GM12878 (cell line): ENCODE measurements at regions not wholly inside any gene's neighbourhood (a gene's known extent, or its start where the extent isn't known, plus 50 kb on each side); places are given as distances from the start of the nearest gene placed in this dataset.

Source experiments
- ATAC-seq: fragments of 200-7000 bp; cut with Tn5 transposase; 3 replicates; pipeline ENCODE4 v1.9.1; 2020; ENCODE audit warnings: mild to moderate bottlenecking, moderate library complexity
- BruUV-seq: library from RNA; stranded (reverse); fragments of 400-500 nt; replicated peaks from 2 replicates; lab custom pipeline; 2021; lab: Mats Ljungman, UMichigan
- CTCF ChIA-PET: fragments of 300-600 bp; sonication (Branson Sonifier 250); formaldehyde crosslinking; extraction: SDS; loops from one replicate; lab custom pipeline; 2021; ENCODE audit warnings: inconsistent platforms; lab: Yijun Ruan, JAX
- POLR2A ChIA-PET: fragments of 350-600 bp; formaldehyde crosslinking; extraction: SDS; loops from one replicate; lab custom pipeline; 2021; ENCODE audit warnings: inconsistent platforms; lab: Charles Lee
- RAD21 ChIA-PET: fragments of 300-600 bp; sonication (Branson Sonifier 250); formaldehyde crosslinking; loops from one replicate; lab custom pipeline; 2023; ENCODE audit warnings: antibody characterized with exemption; ENCODE audit not compliant: unreplicated experiment; lab: Charles Lee
- SMC1A ChIA-PET: fragments of 300-600 bp; sonication (Branson Sonifier 250); formaldehyde crosslinking; loops from one replicate; lab custom pipeline; 2023; ENCODE audit not compliant: unreplicated experiment, uncharacterized antibody; lab: Charles Lee
- DNase-seq: peaks from one replicate; pipeline ENCODE4 v3.0.0-alpha.2; 2011; ENCODE audit warnings: low read depth, low spot score
- FAIRE-seq: peaks from 3 replicates; lab custom pipeline; 2011; peaks lifted over from hg19 to GRCh38; lab: Jason Lieb, UNC
- H2AFZ ChIP-seq: 2 replicates; pipeline ENCODE4 v1.6.0; 2011; ENCODE audit warnings: low read depth, low read length, control low read depth; ENCODE audit not compliant: control insufficient read depth
- H3K27ac ChIP-seq: 2 replicates; pipeline ENCODE4 v1.5.1; 2011; ENCODE audit warnings: control low read depth; ENCODE audit not compliant: control insufficient read depth, insufficient read depth
- H3K27me3 ChIP-seq, 2 experiments: replicated peaks in 1 of 2; 2 replicates each; pipeline versions ENCODE4 v1.6.0 to v1.6.1; 2011; ENCODE audit warnings: low read length in 1 of 2; ENCODE audit not compliant: control insufficient read depth in 2 of 2, insufficient read depth in 2 of 2
- H3K36me3 ChIP-seq, 2 experiments: 2 replicates each; pipeline ENCODE4 v1.5.1; 2011; ENCODE audit warnings: low read length in 1 of 2; ENCODE audit not compliant: control insufficient read depth in 2 of 2, insufficient read depth in 2 of 2
- H3K4me1 ChIP-seq: 2 replicates; pipeline ENCODE4 v1.6.1; 2011; ENCODE audit warnings: mild to moderate bottlenecking, low read length, moderate library complexity, mixed read lengths; ENCODE audit not compliant: control insufficient read depth, insufficient read depth
- H3K4me2 ChIP-seq: 2 replicates; pipeline ENCODE4 v1.6.0; 2011; ENCODE audit warnings: control low read depth; ENCODE audit not compliant: control insufficient read depth, insufficient read depth
- H3K4me3 ChIP-seq: fragments of 200-600 bp; sonication (generic); 2 replicates; pipeline ENCODE4 v1.5.1; 2016
- H3K79me2 ChIP-seq: 2 replicates; pipeline ENCODE4 v1.6.0; 2011; ENCODE audit warnings: low read length; ENCODE audit not compliant: control insufficient read depth, insufficient read depth
- H3K9ac ChIP-seq: 2 replicates; pipeline ENCODE4 v1.8.0; 2011; ENCODE audit warnings: low read length, control low read depth, mixed read lengths; ENCODE audit not compliant: control insufficient read depth, insufficient read depth
- H3K9me3 ChIP-seq: replicated peaks from 3 replicates; pipeline ENCODE4 v1.5.1; 2011; ENCODE audit warnings: mild to moderate bottlenecking, low read length; ENCODE audit not compliant: control insufficient read depth, insufficient read depth
- H4K20me1 ChIP-seq: 2 replicates; pipeline ENCODE4 v1.6.0; 2011; ENCODE audit not compliant: control insufficient read depth, insufficient read depth
- BCL11A ChIP-seq: IDR thresholded peaks from 2 replicates; pipeline ENCODE4 v1.6.1; 2011; ENCODE audit warnings: low read depth, low read length
- CUX1 ChIP-seq: IDR thresholded peaks from 2 replicates; pipeline ENCODE4 v1.6.1; 2012; ENCODE audit warnings: improper control_type of control experiment, low read depth, low read length; ENCODE audit not compliant: insufficient replicate concordance
- FOXK2 ChIP-seq: fragments of 450-650 bp; IDR thresholded peaks from 2 replicates; pipeline ENCODE4 v1.6.1; 2017; ENCODE audit warnings: mild to moderate bottlenecking, moderate library complexity
- HCFC1 ChIP-seq: fragments of 150-350 bp; IDR thresholded peaks from 2 replicates; pipeline ENCODE4 v1.6.1; 2014; ENCODE audit warnings: low read length
- POU2F2 ChIP-seq: IDR thresholded peaks from 3 replicates; pipeline ENCODE4 v1.6.1; 2011; ENCODE audit warnings: low read depth, mild to moderate bottlenecking, low read length, borderline replicate concordance
- RAD51 ChIP-seq: fragments of 450-650 bp; IDR thresholded peaks from 2 replicates; pipeline ENCODE4 v1.6.1; 2016; ENCODE audit warnings: moderate library complexity, mild to moderate bottlenecking, inconsistent platforms
- RBBP5 ChIP-seq: fragments of 200-600 bp; sonication (generic); conservative IDR thresholded peaks from 2 replicates; pipeline ENCODE4 v1.6.1; 2016
- SUZ12 ChIP-seq: fragments of 200-600 bp; sonication (generic); IDR thresholded peaks from one replicate; pipeline ENCODE4 v1.6.1; 2018; ENCODE audit warnings: antibody characterized with exemption, mild to moderate bottlenecking; ENCODE audit not compliant: unreplicated experiment
- WGBS: methylation state at CpG from one replicate; pipeline ENCODE4 v1.1.6; 2016; ENCODE audit warnings: low lambda C conversion rate; ENCODE audit not compliant: insufficient replicate concordance, insufficient coverage; ENCODE audit errors: missing lambda C conversion rate; 5-methylcytosine and 5-hydroxymethylcytosine counted together
- in situ Hi-C: fragments of 300-500 bp; cut with MboI; formaldehyde crosslinking; loops from 9 replicates; pipeline ENCODE4 v1.14.3; 2018; ENCODE audit warnings: mixed read lengths
- intact Hi-C: fragments of 100-400 bp; cut with micrococcal nuclease; formaldehyde crosslinking; loops from one replicate; pipeline ENCODE4 v1.14.2; 2022; ENCODE audit not compliant: unreplicated experiment

DNA sequence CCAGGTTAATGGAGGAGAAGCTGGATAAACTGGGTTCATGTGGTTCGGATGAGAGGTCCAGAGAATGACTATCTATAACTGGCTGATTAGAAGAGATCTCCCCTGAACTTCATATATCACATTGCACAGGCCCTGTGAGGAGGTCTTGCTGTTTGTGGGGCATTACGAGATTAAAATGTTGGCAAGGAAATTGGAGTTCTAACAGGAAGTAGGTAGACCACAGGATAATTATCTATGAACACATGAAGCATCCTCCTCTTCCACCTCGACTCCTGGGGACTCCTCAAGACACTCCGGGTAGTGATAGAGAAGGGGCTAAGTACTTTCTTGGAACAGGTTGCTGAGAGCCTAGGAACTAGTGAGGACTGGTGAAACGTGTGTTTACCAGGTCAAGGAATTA, 418.8 kb downstream of the KCNH5 start (continued):
- no peak for TF ChIP-seq RBBP5
- no peak for TF ChIP-seq RAD51
- TF ChIP-seq SUZ12 = no peak

- ATAC-seq = no peak
- WGBS = 18% methylated on average over 9 of the region's 9 CpGs
Observed at GRCh38 chr14:62629176-62629725, 416.0 kb downstream of the KCNH5 start.

More at GRCh38 chr14:62629176-62629725, 416.0 kb downstream of the KCNH5 start:
- Histone ChIP-seq H3K27me3 (no peaks in the 10 kb centered on the region), H2AFZ (no peak overlapping the region), H3K79me2 (no peaks in the 10 kb centered on the region), H3K4me1 (no peaks in the 10 kb centered on the region), H3K36me3 (no peaks in the 10 kb centered on the region), H3K9me3 (no peaks in the 10 kb centered on the region), H3K4me2 (no peak overlapping the region), H3K9ac (no peak overlapping the region), H4K20me1 (no peaks in the 10 kb centered on the region), H3K4me3 (no peak overlapping the region), H3K27ac (no peak overlapping the region)
- TF ChIP-seq POU2F2 (no peak), BCL11A (no peak), FOXK2 (no peak), CUX1 (no peak), HCFC1 (no peak)
- in situ Hi-C loops (no loop called here), intact Hi-C loops (no loop called here)
- FAIRE-seq (no peak), DNase-seq (no peak)
- ChIA-PET POLR2A (no interaction called here), SMC1A (no interaction called here), CTCF (no interaction called here), RAD21 (no interaction called here)
- no TSS peak for BruUV-seq
